ENCODE measurements at regions not wholly inside any gene's neighbourhood (a gene's known extent, or its start where the extent isn't known, plus 50 kb on each side); places are given as distances from the start of the nearest gene placed in this dataset.

- TF ChIP-seq, protein P1, sequence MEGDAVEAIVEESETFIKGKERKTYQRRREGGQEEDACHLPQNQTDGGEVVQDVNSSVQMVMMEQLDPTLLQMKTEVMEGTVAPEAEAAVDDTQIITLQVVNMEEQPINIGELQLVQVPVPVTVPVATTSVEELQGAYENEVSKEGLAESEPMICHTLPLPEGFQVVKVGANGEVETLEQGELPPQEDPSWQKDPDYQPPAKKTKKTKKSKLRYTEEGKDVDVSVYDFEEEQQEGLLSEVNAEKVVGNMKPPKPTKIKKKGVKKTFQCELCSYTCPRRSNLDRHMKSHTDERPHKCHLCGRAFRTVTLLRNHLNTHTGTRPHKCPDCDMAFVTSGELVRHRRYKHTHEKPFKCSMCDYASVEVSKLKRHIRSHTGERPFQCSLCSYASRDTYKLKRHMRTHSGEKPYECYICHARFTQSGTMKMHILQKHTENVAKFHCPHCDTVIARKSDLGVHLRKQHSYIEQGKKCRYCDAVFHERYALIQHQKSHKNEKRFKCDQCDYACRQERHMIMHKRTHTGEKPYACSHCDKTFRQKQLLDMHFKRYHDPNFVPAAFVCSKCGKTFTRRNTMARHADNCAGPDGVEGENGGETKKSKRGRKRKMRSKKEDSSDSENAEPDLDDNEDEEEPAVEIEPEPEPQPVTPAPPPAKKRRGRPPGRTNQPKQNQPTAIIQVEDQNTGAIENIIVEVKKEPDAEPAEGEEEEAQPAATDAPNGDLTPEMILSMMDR (IDR thresholded peaks at IDR 0.05), result no peak
- TF ChIP-seq EP300 (IDR thresholded peaks at IDR 0.05) (no peak), POLR2A (IDR thresholded peaks at IDR 0.05) (no peak)
Measured at GRCh38 chr6:120108061-120108795, 758.7 kb upstream of the MAN1A1 start.

All from tibial nerve (tissue), 4 donors.